ENCODE measurements at regions not wholly inside any gene's neighbourhood (a gene's known extent, or its start where the extent isn't known, plus 50 kb on each side); places are given as distances from the start of the nearest gene placed in this dataset.

DNA sequence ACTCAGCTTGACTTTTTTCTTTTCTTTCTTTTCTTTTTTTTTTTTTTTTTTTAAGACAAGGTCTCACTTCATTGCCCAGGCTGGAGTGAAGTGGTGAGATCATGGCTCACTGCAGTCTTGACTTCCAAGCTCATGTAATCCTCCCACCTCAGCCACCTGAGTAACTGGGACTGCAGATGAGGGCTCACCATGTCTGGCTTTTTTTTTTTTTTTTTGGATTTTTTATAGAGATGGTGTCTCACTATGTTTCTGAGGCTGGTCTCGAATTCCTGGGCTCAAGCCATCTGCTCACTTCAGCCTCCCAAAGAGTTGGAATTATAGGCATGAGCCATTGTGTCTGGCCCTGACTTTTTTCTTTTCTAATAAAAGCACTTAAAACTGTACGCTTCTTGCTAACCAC is 358.2 kb upstream of the IGFBP3 start:
- TF ChIP-seq, protein P1, sequence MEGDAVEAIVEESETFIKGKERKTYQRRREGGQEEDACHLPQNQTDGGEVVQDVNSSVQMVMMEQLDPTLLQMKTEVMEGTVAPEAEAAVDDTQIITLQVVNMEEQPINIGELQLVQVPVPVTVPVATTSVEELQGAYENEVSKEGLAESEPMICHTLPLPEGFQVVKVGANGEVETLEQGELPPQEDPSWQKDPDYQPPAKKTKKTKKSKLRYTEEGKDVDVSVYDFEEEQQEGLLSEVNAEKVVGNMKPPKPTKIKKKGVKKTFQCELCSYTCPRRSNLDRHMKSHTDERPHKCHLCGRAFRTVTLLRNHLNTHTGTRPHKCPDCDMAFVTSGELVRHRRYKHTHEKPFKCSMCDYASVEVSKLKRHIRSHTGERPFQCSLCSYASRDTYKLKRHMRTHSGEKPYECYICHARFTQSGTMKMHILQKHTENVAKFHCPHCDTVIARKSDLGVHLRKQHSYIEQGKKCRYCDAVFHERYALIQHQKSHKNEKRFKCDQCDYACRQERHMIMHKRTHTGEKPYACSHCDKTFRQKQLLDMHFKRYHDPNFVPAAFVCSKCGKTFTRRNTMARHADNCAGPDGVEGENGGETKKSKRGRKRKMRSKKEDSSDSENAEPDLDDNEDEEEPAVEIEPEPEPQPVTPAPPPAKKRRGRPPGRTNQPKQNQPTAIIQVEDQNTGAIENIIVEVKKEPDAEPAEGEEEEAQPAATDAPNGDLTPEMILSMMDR (IDR thresholded peaks at IDR 0.05): no peak
- no peak for TF ChIP-seq EZH2 (IDR thresholded peaks at IDR 0.05; ENCODE audit: borderline replicate concordance, insufficient read depth, low read depth, low read length, poor library complexity, severe bottlenecking)
